CD4-positive, alpha-beta T cell (primary cell): ENCODE measurements at regions not wholly inside any gene's neighbourhood (a gene's known extent, or its start where the extent isn't known, plus 50 kb on each side); places are given as distances from the start of the nearest gene placed in this dataset.
"Not testable (repeated sequence)": the region's sequence is repeated elsewhere in the genome, so short reads cannot be mapped to it uniquely, and the experiment has no call there.

Experiments used
- ATAC-seq: fragments of 200-7000 bp; cut with Tn5 transposase; one replicate; pipeline ENCODE4 v1.10.0; 2022; ENCODE audit warnings: mild to moderate bottlenecking; ENCODE audit not compliant: poor library complexity
- CTCF ChIA-PET: fragments of 350-600 bp; sonication (Branson Sonifier 250); formaldehyde crosslinking; loops from one replicate; lab custom pipeline; 2021; ENCODE audit warnings: antibody characterized with exemption, inconsistent platforms; lab: Charles Lee
- POLR2A ChIA-PET: fragments of 350-600 bp; sonication (Branson Sonifier 250); formaldehyde crosslinking; loops from one replicate; lab custom pipeline; 2021; ENCODE audit warnings: antibody characterized with exemption, inconsistent platforms; lab: Charles Lee
- DNase-seq, 14 experiments: peaks; one replicate each; pipeline ENCODE4 v3.0.0-alpha.2; 2013 to 2020; ENCODE audit warnings: mixed read lengths in 2 of 14
- H3K27ac ChIP-seq, 2 donors: one replicate each; pipeline versions ENCODE4 v1.5.1 to v1.7.0; 2013; ENCODE audit warnings: low read length in 2 of 2, low read depth in 1 of 2, mild to moderate bottlenecking in 1 of 2
- H3K27me3 ChIP-seq, 2 experiments: 1 replicate in 1 of 2; 2 replicates in 1 of 2; pipeline versions ENCODE4 v1.6.1 to v1.7.0; 2013; ENCODE audit warnings: low read length in 2 of 2, control low read depth in 1 of 2, mild to moderate bottlenecking in 1 of 2, moderate library complexity in 1 of 2; ENCODE audit not compliant: insufficient read depth in 2 of 2, control insufficient read depth in 1 of 2
- H3K36me3 ChIP-seq: one replicate; pipeline ENCODE4 v1.6.1; 2013; ENCODE audit warnings: low read length, control low read depth; ENCODE audit not compliant: insufficient read depth
- H3K4me1 ChIP-seq: one replicate; pipeline ENCODE4 v1.6.1; 2013; ENCODE audit warnings: low read length, control low read depth; ENCODE audit not compliant: insufficient read depth
- H3K4me3 ChIP-seq: one replicate; pipeline ENCODE4 v1.5.1; 2013; ENCODE audit warnings: mild to moderate bottlenecking, low read length, moderate library complexity
- H3K9me3 ChIP-seq, 2 experiments: 1 replicate in 1 of 2; 2 replicates in 1 of 2; pipeline versions ENCODE4 v1.6.1 to v1.7.0; 2013; ENCODE audit warnings: low read length in 2 of 2, mild to moderate bottlenecking in 2 of 2, control low read depth in 1 of 2, moderate library complexity in 1 of 2; ENCODE audit not compliant: control insufficient read depth in 1 of 2, insufficient read depth in 1 of 2
- H3K27ac Mint-ChIP-seq: one replicate; pipeline ENCODE4 v1.8.0; 2020; ENCODE audit warnings: mixed read lengths
- H3K27me3 Mint-ChIP-seq: one replicate; pipeline ENCODE4 v1.8.0; 2021; ENCODE audit warnings: mixed read lengths
- H3K36me3 Mint-ChIP-seq: one replicate; pipeline ENCODE4 v1.8.0; 2021; ENCODE audit warnings: low read depth, mixed read lengths
- H3K4me1 Mint-ChIP-seq: one replicate; pipeline ENCODE4 v1.8.0; 2021; ENCODE audit warnings: low read depth, mixed read lengths
- H3K4me3 Mint-ChIP-seq: one replicate; pipeline ENCODE4 v1.8.0; 2020; ENCODE audit warnings: mild to moderate bottlenecking, mixed read lengths
- H3K9me3 Mint-ChIP-seq: one replicate; pipeline ENCODE4 v1.8.0; 2020; ENCODE audit warnings: mixed read lengths
- CTCF ChIP-seq: fragments of 200-600 bp; IDR thresholded peaks from one replicate; pipeline ENCODE4 v1.8.0; 2022; ENCODE audit warnings: antibody characterized with exemption, mild to moderate bottlenecking
- intact Hi-C, 2 experiments: fragments of 100-400 bp; cut with DNase I in 1 of 2; cut with micrococcal nuclease in 1 of 2; formaldehyde crosslinking; loops; one replicate each; pipeline versions ENCODE4 v1.15.1 to v1.9.0; 2023 to 2025; cut with DNase I, micrococcal nuclease

- Mint-ChIP-seq H3K4me1 (no peaks in the 10 kb centered on the region), H3K36me3 (no peaks in the 10 kb centered on the region), H3K9me3 (no peaks in the 10 kb centered on the region), H3K27ac (no peak overlapping the region), H3K27me3 (no peaks in the 10 kb centered on the region), H3K4me3 (no peak overlapping the region)
- H3K36me3 ChIP-seq: no peaks in the 10 kb centered on the region
- no peaks in the 10 kb centered on the region for H3K4me1 ChIP-seq
- POLR2A ChIA-PET: no interaction called here
- H3K4me3 ChIP-seq: no peak overlapping the region
- CTCF ChIA-PET: no interaction called here
- no peaks in the 10 kb centered on the region for H3K9me3 ChIP-seq
- H3K27me3 ChIP-seq: no peaks in the 10 kb centered on the region
- H3K27ac ChIP-seq: no peak overlapping the region
- ATAC-seq (no peak), DNase-seq (no peak)
- intact Hi-C loops: no loop called here
- no peak for TF ChIP-seq CTCF
Measured at GRCh38 chr13:80877944-80878241, 537.0 kb upstream of the SPRY2 start.

GRCh38 chr13:80877209-80877943, 536.5 kb upstream of the SPRY2 start:
- ATAC-seq (no peak), DNase-seq (no peak)
- no peaks in the 10 kb centered on the region for H3K9me3 ChIP-seq
- ChIA-PET POLR2A (no interaction called here), CTCF (no interaction called here)
- no peaks in the 10 kb centered on the region for H3K9me3 Mint-ChIP-seq
- H3K27ac ChIP-seq: no peak overlapping the region
- intact Hi-C loops: no loop called here
- H3K27me3 Mint-ChIP-seq: no peaks in the 10 kb centered on the region
- H3K36me3 ChIP-seq: no peaks in the 10 kb centered on the region
- H3K27ac Mint-ChIP-seq: no peak overlapping the region
- H3K36me3 Mint-ChIP-seq: no peaks in the 10 kb centered on the region
- H3K4me3 Mint-ChIP-seq: no peak overlapping the region
- no peaks in the 10 kb centered on the region for H3K4me1 ChIP-seq
- no peak for TF ChIP-seq CTCF
- no peaks in the 10 kb centered on the region for H3K4me1 Mint-ChIP-seq
- H3K4me3 ChIP-seq: no peak overlapping the region
- no peaks in the 10 kb centered on the region for H3K27me3 ChIP-seq

GRCh38 chr13:80873589-80873988, 532.7 kb upstream of the SPRY2 start:
- Histone ChIP-seq H3K27me3 (no peaks in the 10 kb centered on the region), H3K9me3 (peaks cover 0 to 5% of the 10 kb centered on the region in 2 experiments), H3K4me1 (no peaks in the 10 kb centered on the region), H3K27ac (no peak overlapping the region), H3K36me3 (no peaks in the 10 kb centered on the region), H3K4me3 (no peak overlapping the region)
- H3K27me3 Mint-ChIP-seq: no peaks in the 10 kb centered on the region
- TF ChIP-seq CTCF: no peak
- no peak overlapping the region for H3K4me3 Mint-ChIP-seq
- POLR2A ChIA-PET: no interaction called here
- ATAC-seq (no peak), DNase-seq (peak in 3 of 14 experiments; percentile 26 to 40 (median 39))
- H3K36me3 Mint-ChIP-seq: no peaks in the 10 kb centered on the region
- H3K9me3 Mint-ChIP-seq: no peaks in the 10 kb centered on the region
- H3K27ac Mint-ChIP-seq: no peak overlapping the region
- CTCF ChIA-PET: no interaction called here
- H3K4me1 Mint-ChIP-seq: no peaks in the 10 kb centered on the region
- intact Hi-C loops: no loop called here

- H3K27ac ChIP-seq, DNase-seq, POLR2A ChIA-PET, H3K36me3 Mint-ChIP-seq, ATAC-seq, H3K36me3 ChIP-seq, H3K4me3 Mint-ChIP-seq, H3K9me3 ChIP-seq, H3K4me1 ChIP-seq, H3K9me3 Mint-ChIP-seq, H3K4me1 Mint-ChIP-seq, intact Hi-C loops, H3K4me3 ChIP-seq, H3K27ac Mint-ChIP-seq, H3K27me3 ChIP-seq, H3K27me3 Mint-ChIP-seq: not testable (repeated sequence)
- CTCF ChIA-PET: interaction anchor here (1.4 kb wide), 1 partner anchor 14 kb away, joined by 3 read pairs; no protein-coding TSS in a partner anchor
Measured at GRCh38 chr13:80871971-80872370, 531.0 kb upstream of the SPRY2 start.
